C4-2B (cell line): ENCODE measurements at regions not wholly inside any gene's neighbourhood (a gene's known extent, or its start where the extent isn't known, plus 50 kb on each side); places are given as distances from the start of the nearest gene placed in this dataset.

Experiments used
- CTCF ChIP-seq: fragments of 450-650 bp; conservative IDR thresholded peaks from 2 replicates; pipeline ENCODE4 v1.5.1; 2017; ENCODE audit warnings: mild to moderate bottlenecking
- ZFX ChIP-seq: fragments of 450-650 bp; IDR thresholded peaks from 2 replicates; pipeline ENCODE4 v1.6.1; 2017

GRCh38 chr2:18464913-18465312, 95.5 kb downstream of the RDH14 start:
- no peak for TF ChIP-seq CTCF
- TF ChIP-seq ZFX: no peak
